ENCODE measurements at regions not wholly inside any gene's neighbourhood (a gene's known extent, or its start where the extent isn't known, plus 50 kb on each side); places are given as distances from the start of the nearest gene placed in this dataset.

DNA sequence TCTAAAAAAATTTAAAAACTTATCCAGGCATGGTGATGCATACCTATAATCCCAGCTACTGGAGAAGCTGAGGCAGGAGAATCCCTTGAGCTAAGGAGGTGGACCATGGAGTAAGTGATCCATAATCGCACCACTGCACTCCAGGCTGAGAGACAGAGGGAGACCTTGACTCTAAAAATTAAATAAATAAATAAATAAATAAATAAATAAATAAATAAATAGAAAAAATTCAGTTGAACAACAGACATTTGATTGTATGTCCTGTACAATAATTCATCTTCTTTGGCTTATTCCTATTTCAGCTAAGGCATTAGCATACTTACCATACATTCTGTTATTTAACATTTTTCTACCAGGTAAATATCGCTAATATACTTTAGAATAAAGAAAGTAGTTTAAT, 726.1 kb upstream of the GALNTL6 start:
- intact Hi-C loops (cut with DNase I; ENCODE audit: low total_unique reads): no loop called here
- no peak for DNase-seq
- Histone ChIP-seq H3K36me3 (no peaks in the 10 kb centered on the region), H3K4me3 (no peak overlapping the region), H3K27me3 (no peaks in the 10 kb centered on the region), H3K9me3 (peaks cover 0 to 11% (median 5%) of the 10 kb centered on the region in 4 donors), H3K27ac (no peak overlapping the region), H3K4me1 (no peaks in the 10 kb centered on the region)
- WGBS, 5 donors: 89 to 96% (median 95%) methylated on average over 2 of the region's 2 CpGs
- TF ChIP-seq CTCF (IDR thresholded peaks at IDR 0.05): no peak
- TF ChIP-seq POLR2AphosphoS5 (IDR thresholded peaks at IDR 0.05): no peak
- TF ChIP-seq POLR2A (IDR thresholded peaks at IDR 0.05): no peak
- no peak for TF ChIP-seq EP300 (IDR thresholded peaks at IDR 0.05)

GRCh38 chr4:171067422-171067821, 745.8 kb upstream of the GALNTL6 start:
- no peaks in the 10 kb centered on the region for H3K4me1 ChIP-seq

DNA sequence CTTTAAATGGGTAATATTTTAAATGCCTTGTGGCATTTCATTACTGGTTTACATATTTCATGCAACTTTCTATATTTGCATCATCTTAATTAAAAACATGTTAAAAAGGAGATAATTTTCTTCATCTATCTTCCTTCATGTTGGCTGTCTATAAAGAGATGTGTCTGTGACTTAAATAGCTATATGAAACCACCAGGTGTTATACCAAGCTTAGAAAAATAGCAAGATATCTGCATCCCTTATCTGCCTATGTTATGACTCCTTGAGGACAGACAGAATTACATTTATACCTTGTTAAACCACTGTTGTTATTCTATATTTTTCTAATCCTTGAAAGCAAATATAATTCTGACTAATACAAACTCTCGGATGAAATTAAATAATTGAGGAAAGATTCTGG, 763.8 kb upstream of the GALNTL6 start:
- H3K27ac ChIP-seq: no peak overlapping the region
- no peak overlapping the region for H3K4me3 ChIP-seq
- TF ChIP-seq EP300 (IDR thresholded peaks at IDR 0.05) (no peak), CTCF (IDR thresholded peaks at IDR 0.05) (no peak), POLR2AphosphoS5 (IDR thresholded peaks at IDR 0.05) (no peak), POLR2A (IDR thresholded peaks at IDR 0.05) (no peak)
- DNase-seq: no peak
- H3K36me3 ChIP-seq: no peaks in the 10 kb centered on the region
- intact Hi-C loops (cut with DNase I; ENCODE audit: low total_unique reads): no loop called here
- no peaks in the 10 kb centered on the region for H3K4me1 ChIP-seq
- H3K27me3 ChIP-seq: no peaks in the 10 kb centered on the region
- H3K9me3 ChIP-seq: no peaks in the 10 kb centered on the region
- 73 to 89% (median 85%) methylated on average over 1 of the region's 1 CpG for WGBS, 5 donors

More at GRCh38 chr4:171067422-171067821, 745.8 kb upstream of the GALNTL6 start:
- 62 to 68% (median 64%) methylated on average over 1 of the region's 1 CpG for WGBS, 5 donors
- DNase-seq: no peak
- intact Hi-C loops (cut with DNase I; ENCODE audit: low total_unique reads): no loop called here
- no peaks in the 10 kb centered on the region for H3K27me3 ChIP-seq
- H3K36me3 ChIP-seq: no peaks in the 10 kb centered on the region
- no peak for TF ChIP-seq EP300 (IDR thresholded peaks at IDR 0.05)
- no peak for TF ChIP-seq POLR2AphosphoS5 (IDR thresholded peaks at IDR 0.05)
- TF ChIP-seq CTCF (IDR thresholded peaks at IDR 0.05): no peak
- no peak for TF ChIP-seq POLR2A (IDR thresholded peaks at IDR 0.05)
- H3K27ac ChIP-seq: no peak overlapping the region
- H3K4me3 ChIP-seq: no peak overlapping the region
- H3K9me3 ChIP-seq: peaks cover 0 to 4% (median 0%) of the 10 kb centered on the region in 4 donors

- no peaks in the 10 kb centered on the region for H3K36me3 ChIP-seq
- H3K27ac ChIP-seq: no peak overlapping the region
- TF ChIP-seq POLR2AphosphoS5 (IDR thresholded peaks at IDR 0.05) (no peak), POLR2A (IDR thresholded peaks at IDR 0.05) (no peak), CTCF (IDR thresholded peaks at IDR 0.05) (no peak), EP300 (IDR thresholded peaks at IDR 0.05) (no peak)
- H3K27me3 ChIP-seq: no peaks in the 10 kb centered on the region
- intact Hi-C loops (cut with DNase I; ENCODE audit: low total_unique reads): no loop called here
- H3K9me3 ChIP-seq: peaks cover 0 to 15% (median 9%) of the 10 kb centered on the region in 4 donors
- DNase-seq: no peak
- WGBS, 5 donors: 91 to 97% (median 93%) methylated on average over 22 to 46 of the region's 46 CpGs
- H3K4me1 ChIP-seq: no peaks in the 10 kb centered on the region
- H3K4me3 ChIP-seq: no peak overlapping the region
Measured at GRCh38 chr4:171042989-171043524, 770.1 kb upstream of the GALNTL6 start.
